SW480 (cell line): ENCODE measurements at regions not wholly inside any gene's neighbourhood (a gene's known extent, or its start where the extent isn't known, plus 50 kb on each side); places are given as distances from the start of the nearest gene placed in this dataset.
A peak's percentile ranks its signal among the peaks of the same experiment; 100 is the strongest.

Source experiments
- DNase-seq: peaks from one replicate; pipeline ENCODE4 v3.0.0-alpha.2; 2016; ENCODE audit warnings: low spot score

- DNase-seq: no peak
These were observed 99.7 kb upstream of the MTNR1B start for GRCh38 chr11:92869716-92870115.

- no peak for DNase-seq
These were observed 99.1 kb upstream of the MTNR1B start for GRCh38 chr11:92870196-92870832.

DNA sequence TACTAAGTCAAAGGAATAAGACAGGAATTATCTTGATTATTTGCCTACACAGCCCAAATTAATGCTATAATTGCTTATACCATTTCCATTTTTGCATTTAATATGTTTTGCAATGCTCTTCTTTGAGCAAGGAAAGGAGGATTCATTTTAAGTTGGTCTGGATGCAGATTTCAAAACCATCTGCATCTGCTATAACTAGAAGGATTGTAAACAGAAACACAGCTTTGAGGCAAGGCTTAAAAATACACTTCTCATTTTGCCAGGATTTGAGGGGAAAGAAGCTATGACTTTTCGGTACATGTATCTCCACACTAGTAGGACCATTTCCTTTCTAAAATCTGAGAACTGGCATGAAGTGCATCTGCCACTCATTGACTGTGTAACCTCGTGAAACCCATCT, 95.9 kb upstream of the MTNR1B start:
- DNase-seq: no peak

DNA sequence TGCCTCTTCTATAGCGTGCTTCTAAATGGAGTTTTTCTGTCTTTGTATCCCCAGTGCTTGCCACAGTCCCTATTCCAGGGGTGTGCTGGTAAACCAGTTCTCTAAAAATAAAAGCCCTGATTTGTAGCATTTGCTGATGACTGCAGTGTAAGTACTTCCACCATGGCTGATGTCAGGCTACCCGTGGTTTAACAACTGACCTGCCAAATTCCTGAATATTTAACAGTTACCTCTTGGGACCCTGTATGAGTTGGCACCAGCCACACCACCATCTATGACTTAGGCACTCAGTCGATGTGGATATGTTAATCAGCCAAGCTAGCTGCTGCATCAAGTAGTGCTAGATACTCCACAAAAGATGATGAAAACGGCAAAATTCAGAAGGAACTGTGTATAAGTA, 94.0 kb upstream of the MTNR1B start:
- no peak for DNase-seq

DNA sequence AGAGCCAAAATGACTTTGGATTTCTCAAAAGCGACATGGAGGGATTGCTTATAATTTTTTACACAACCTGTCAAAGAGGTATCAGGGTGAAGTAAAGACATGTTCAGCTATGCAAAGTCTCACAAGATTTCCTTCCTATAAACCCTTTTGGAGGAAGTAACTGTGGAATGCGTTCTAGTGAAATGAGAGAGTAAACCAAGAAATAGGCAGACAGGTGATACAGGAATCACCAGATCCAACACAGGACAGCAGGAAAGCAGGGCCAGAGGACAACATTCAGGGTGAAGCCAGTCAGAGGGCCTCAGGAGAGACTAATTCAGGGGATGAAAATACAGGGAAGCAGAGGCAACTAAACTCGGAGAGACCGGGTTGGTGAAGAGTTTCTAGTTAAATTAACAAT, 90.4 kb upstream of the MTNR1B start:
- DNase-seq: no peak

- DNase-seq: peak; percentile 18
These were observed 89.1 kb upstream of the MTNR1B start for GRCh38 chr11:92880381-92880780.

DNA sequence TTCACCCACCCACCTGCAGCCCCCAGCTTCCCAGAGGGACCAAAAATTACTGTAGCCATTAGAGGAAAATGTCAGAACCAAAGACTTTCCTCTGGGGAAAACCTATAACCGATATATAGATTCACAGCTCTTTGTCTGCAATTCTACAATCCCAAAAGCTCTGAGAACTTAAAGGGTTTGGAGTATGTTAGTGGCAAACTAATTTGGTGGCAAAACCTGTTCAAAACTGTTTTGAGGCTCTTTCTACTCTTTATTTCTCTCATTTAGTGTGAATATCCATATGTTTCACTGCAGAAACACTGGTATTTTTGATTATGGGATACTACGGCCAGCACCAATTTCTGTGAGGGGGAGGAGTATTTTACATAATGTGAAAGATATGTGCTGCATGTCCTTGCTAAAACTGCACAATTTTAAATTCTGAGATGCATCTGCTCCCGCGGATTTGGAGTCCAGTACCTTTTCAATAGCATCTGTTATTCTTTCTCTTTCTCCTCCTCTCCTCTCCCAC, 87.5 kb upstream of the MTNR1B start:
- no peak for DNase-seq

- no peak for DNase-seq
These were observed 86.4 kb upstream of the MTNR1B start for GRCh38 chr11:92882828-92883611.

- DNase-seq: no peak
These were observed 83.9 kb upstream of the MTNR1B start for GRCh38 chr11:92885600-92885999.

GRCh38 chr11:92886243-92886905, 83.1 kb upstream of the MTNR1B start:
- DNase-seq: peak; percentile 65

- DNase-seq: no peak
These were observed 80.8 kb upstream of the MTNR1B start for GRCh38 chr11:92888696-92889095.

DNA sequence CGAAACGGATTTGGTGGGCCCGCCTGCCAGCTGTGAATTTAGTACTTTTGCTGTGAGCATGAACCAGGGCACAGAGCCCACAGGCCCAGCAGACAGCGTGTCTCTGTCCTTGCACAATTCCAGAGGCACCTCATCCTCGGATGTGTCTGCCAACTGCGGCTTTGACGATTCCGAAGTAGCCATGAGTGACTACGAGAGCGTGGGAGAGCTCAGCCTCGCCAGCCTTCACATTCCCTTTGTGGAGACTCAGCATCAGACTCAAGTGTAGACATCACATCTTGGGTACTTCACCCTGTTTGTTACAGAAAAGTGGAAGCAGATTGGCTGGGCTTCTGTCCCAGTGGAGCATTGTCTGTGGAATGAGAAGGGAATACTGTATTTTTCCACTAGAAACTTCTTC, 78.6 kb upstream of the MTNR1B start:
- DNase-seq: no peak

DNA sequence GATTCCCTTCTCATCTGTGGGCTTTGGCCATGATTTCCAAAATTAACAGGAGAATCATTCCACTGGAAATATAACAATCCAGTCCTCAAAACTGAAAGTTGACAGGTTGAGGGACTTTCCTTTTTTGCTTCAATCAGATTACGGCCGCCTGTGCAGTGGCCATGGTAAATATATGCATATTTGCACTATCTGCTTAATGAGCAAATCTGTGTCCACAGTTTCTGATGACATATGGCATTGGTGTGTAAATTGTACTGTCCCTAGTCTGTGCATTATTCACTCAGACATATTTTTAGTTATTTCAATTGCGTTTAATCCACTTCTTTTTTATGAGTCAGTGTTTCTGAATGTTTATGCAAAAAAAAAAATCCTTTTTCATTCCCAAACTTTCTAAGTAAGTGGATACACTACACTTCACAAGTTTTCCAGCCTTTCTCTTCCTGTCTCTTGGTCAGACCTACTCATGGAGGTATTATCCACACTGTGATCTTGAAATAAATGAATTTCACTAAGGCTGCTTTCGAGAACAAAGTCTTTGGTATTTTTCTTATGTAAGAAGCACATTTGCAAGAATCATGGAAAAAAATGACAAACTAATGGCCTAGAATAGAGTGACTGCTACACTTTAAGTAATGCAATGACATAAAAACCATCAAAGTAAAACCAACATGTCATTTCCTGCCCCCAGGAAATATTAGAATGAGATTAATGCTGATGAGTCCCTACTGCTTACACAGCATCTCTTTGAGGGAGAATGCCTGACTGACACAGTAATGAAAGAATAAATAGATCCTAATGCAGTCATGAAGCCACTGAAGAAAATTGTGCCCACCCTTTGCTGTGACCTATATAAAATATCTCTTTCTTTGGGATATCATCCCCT, 76.4 kb upstream of the MTNR1B start:
- no peak for DNase-seq

DNA sequence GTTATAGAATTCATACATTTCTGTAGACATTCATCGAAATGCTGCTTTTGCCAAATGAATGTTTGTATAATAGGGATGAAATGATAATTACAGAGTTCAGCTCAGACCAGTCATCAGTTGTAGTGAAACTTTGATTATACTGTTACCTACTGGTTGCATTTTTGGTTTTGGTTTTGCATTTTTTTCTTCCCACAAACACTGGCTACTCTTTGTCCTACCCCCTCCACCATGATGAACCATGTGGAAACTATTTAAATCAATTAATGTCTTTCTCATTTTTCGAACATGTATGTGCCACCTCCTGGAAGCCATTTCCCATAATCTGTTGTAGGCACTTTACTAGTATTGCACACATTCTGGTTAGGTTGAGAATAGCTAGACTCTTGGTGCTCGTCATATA, 75.3 kb upstream of the MTNR1B start:
- no peak for DNase-seq

DNA sequence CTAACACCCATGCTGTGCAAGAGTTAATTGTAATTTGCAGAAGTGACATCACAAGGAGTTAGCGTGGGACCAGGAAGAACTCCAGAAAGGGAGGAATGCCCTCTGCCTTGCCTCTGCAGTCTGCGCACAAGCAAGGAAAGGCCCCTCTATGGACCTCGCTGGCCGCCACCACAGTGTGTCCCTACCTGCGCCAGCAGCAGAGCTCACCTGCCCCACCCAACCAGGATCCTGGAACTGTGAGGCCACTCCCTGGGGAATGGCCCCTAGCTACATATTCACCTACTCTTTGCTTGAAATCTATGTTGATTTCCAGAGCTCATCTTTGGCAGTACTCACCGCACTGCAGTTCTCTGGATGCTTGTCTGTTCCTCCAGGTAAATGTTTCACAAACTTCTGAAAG, 72.0 kb upstream of the MTNR1B start:
- no peak for DNase-seq

GRCh38 chr11:92902417-92902816, 67.0 kb upstream of the MTNR1B start:
- no peak for DNase-seq

DNA sequence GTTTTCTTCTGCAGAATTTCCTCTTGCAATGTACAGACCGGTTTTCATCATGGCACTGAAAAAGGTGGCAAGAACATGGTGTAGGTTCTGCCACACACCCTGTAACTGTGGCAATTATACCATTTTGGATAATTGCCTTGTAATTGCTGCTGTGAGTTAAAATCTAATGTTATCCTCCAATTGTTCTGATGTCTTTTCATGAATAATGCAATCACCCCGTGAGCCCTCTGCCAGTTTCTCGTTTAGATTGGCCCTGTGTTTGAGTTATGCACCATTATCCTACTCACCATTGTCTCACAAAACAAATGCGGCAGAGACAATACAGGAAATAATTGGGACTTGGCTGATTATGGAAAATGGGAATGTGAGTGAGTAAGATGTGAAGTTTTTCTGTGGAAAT, 61.8 kb upstream of the MTNR1B start:
- DNase-seq: no peak

DNA sequence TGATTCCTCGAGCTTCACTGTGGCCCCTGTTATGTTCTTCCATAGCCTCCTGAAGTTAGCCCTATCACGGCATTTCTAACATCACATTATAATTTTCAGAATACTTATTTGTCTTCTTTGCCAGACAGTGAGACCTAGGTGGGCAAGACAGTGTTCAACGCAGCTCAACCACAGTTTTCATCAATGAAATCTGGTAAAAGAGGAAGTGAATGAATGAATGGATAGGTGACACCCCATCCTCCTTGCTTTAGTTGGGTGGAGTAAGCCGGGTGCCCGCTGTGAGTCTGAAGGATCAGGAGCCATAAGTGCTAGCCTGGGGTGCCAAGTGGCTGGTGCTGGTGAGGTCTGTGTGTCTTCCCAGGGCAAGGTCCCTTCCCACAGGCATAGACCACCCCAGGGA, 60.2 kb upstream of the MTNR1B start:
- no peak for DNase-seq

DNA sequence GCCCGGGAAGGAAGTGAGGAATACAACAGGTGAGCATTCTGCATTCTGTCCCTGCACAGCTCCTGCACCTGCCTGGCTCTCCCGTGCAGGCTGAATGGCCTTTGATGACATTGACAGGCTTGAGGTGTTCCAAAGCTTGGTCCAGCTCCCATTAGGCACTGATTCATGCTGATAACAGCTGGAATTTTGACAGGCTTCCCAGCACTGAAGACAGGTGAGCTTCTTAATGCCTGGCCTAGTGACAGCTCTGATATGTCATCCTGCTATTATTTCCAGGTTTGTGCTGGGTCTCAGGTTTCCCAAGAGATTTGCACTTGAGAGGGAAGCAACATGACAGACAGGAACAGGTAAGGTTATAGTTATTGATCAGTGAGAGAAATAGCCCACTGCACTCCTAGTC, 58.0 kb upstream of the MTNR1B start:
- DNase-seq: no peak

GRCh38 chr11:92915551-92915950, 53.9 kb upstream of the MTNR1B start:
- no peak for DNase-seq

GRCh38 chr11:92916299-92916698, 53.2 kb upstream of the MTNR1B start:
- peak; percentile 5 for DNase-seq

GRCh38 chr11:92917927-92918326, 51.5 kb upstream of the MTNR1B start:
- no peak for DNase-seq
